NK-92 treated with Interleukin-12 subunit alpha and Interleukin-12 subunit beta, amount 100 ng/mL, for 24 hours (cell line): ENCODE measurements at regions not wholly inside any gene's neighbourhood (a gene's known extent, or its start where the extent isn't known, plus 50 kb on each side); places are given as distances from the start of the nearest gene placed in this dataset.

Experiments
- DNase-seq: peaks from one replicate; lab custom pipeline; 2025; lab: John Stamatoyannopoulos, UW

- DNase-seq: no peak
Measured at GRCh38 chr7:45983720-45984255, 62.7 kb upstream of the IGFBP3 start.

- DNase-seq: no peak
Measured at GRCh38 chr7:45982907-45983719, 62.0 kb upstream of the IGFBP3 start.

- DNase-seq: no peak
Measured at GRCh38 chr7:45982132-45982531, 61.1 kb upstream of the IGFBP3 start.

GRCh38 chr7:45980973-45981372 is 59.9 kb upstream of the IGFBP3 start:
- DNase-seq: no peak

- DNase-seq: no peak
Measured at GRCh38 chr7:45980181-45980905, 59.3 kb upstream of the IGFBP3 start.

- no peak for DNase-seq
Measured at GRCh38 chr7:45979275-45980180, 58.5 kb upstream of the IGFBP3 start.

GRCh38 chr7:45978731-45979211 is 57.7 kb upstream of the IGFBP3 start:
- DNase-seq: no peak

- peak; percentile 14 for DNase-seq
Measured at GRCh38 chr7:45978010-45978681, 57.1 kb upstream of the IGFBP3 start.

GRCh38 chr7:45977256-45977780 is 56.2 kb upstream of the IGFBP3 start:
- DNase-seq: no peak

GRCh38 chr7:45976485-45976856 is 55.4 kb upstream of the IGFBP3 start:
- DNase-seq: no peak

GRCh38 chr7:45975847-45976484 is 54.9 kb upstream of the IGFBP3 start:
- DNase-seq: no peak

- DNase-seq: no peak
Measured at GRCh38 chr7:45975367-45975766, 54.3 kb upstream of the IGFBP3 start.

GRCh38 chr7:45974540-45975360 is 53.7 kb upstream of the IGFBP3 start:
- DNase-seq: no peak

GRCh38 chr7:45973725-45974532 is 52.9 kb upstream of the IGFBP3 start:
- DNase-seq: no peak

GRCh38 chr7:45972629-45973312 is 51.7 kb upstream of the IGFBP3 start:
- DNase-seq: no peak

GRCh38 chr7:45971661-45972175 is 50.6 kb upstream of the IGFBP3 start:
- no peak for DNase-seq

- no peak for DNase-seq
Measured at GRCh38 chr7:45971171-45971570, 50.1 kb upstream of the IGFBP3 start.
